GM21528 (cell line): ENCODE measurements at regions not wholly inside any gene's neighbourhood (a gene's known extent, or its start where the extent isn't known, plus 50 kb on each side); places are given as distances from the start of the nearest gene placed in this dataset.
"Not testable (repeated sequence)": the region's sequence is repeated elsewhere in the genome, so short reads cannot be mapped to it uniquely, and the experiment has no call there.

Experiments
- ATAC-seq: cut with Tn5 transposase; IDR thresholded peaks from one replicate; pipeline ENCODE4 v1.9.1; 2021; ENCODE audit warnings: mild to moderate bottlenecking, moderate library complexity; ENCODE audit not compliant: unreplicated experiment, low FRiP score

DNA sequence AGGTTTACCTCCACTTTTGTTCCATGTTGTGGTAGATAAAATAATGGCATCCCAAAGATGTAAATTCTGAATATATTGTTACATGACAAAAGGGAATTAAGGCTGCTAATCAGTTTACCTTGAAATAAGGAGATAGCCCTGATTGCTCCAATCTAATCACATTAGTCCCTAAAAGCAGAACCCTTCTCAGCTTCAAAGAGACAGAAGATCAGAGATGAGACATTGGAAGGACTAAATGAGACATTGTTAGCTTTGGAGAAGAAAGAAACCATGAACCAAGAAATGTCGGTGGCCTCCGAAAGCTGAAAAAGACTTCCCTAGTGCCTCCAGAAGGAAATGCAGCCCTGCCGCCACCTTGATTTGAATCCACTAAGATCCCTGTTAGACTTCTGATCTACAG lies 82.8 kb upstream of the PARP8 start:
- no peak for ATAC-seq

GRCh38 chr5:50588471-50588870 lies 78.0 kb upstream of the PARP8 start:
- not testable (repeated sequence) for ATAC-seq

DNA sequence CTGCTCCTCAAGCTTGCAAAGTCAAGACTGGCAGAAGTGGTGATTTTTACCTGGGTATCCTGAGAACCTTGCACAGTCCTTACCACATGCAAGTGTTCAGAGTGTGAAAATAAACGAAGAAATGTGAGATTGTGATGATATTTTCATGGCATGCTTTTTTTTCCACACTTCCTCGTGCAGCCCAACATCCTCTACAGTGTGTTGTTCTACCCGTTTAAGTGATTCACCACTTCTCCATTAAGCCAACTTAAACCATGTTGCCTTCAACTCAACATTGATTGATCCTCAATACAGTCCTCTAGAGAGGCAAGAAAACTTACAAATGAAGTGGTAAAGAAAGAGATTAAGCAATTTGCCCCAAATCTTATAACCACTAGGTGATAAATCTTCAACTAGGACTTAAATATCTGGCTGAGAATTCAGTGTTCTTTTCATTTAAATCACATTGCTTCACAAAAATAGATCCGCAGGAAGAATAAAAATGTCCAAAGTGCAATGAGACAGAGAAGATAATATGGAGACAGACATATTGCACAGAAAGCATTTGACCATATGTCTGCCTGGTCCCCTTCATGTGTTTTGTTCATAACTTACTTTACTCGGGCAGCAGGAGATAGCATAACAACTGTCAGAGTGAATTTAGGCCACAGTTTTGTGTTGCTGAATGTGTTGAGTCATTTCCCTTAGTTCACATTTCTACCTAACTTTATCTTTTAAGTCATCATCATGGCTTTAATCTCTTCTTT lies 75.8 kb upstream of the PARP8 start:
- not testable (repeated sequence) for ATAC-seq

DNA sequence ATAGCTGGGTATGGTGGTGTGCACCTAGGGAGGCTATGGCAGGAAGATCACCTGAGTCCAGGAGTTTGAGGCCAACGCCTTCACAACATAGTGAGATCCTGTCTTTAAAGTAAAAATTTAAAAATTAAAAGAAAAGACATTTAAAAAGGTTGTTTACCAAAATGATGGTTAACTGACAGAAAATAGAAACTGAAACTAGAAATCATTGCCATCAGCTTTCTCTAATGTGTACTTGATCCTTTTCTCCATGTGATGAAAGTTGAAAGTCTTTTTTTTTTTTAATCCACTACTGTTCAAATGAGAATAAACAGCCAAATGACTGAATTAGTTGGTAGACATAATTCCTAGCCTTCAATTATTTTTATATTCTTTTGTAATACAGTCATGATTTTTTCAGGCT lies 75.1 kb upstream of the PARP8 start:
- ATAC-seq, result not testable (repeated sequence)

DNA sequence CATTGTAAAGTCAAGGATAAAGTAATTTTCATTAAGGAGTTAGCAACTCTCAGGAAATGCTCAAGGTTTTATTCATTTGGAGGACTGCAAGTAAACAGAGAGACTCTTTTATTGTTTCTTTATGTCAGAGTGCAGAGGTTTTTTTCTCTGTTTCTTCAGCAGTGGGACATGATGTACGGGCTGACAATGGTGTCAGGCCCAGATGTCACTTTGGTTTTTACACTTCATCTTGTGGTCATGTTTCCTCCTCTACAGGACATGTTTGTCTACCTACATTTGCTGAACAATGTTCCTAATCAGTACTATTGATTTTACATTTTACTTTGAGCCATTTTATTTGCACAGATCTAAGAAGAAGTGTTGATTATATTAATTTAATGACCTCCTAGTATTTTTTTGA lies 72.8 kb upstream of the PARP8 start:
- no peak for ATAC-seq

- ATAC-seq, result no peak
These were observed 71.2 kb upstream of the PARP8 start for GRCh38 chr5:50595199-50595598.

DNA sequence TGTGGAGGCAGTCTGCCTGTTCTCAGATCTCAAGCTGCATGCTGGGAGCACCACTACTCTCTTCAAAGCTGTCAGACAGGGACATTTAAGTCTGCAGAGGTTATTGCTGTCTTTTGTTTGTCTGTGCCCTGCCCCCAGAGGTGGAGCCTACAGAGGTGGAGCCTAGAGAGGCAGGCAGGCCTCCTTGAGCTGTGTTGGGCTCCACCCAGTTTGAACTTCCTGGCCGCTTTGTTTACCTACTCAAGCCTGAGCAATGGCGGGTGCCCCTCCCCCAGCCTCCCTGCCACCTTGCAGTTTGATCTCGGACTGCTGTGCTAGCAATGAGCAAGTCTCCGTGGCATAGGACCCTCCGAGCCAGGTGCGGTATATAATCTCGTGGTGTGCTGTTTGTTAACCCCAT lies 64.9 kb upstream of the PARP8 start:
- not testable (repeated sequence) for ATAC-seq

DNA sequence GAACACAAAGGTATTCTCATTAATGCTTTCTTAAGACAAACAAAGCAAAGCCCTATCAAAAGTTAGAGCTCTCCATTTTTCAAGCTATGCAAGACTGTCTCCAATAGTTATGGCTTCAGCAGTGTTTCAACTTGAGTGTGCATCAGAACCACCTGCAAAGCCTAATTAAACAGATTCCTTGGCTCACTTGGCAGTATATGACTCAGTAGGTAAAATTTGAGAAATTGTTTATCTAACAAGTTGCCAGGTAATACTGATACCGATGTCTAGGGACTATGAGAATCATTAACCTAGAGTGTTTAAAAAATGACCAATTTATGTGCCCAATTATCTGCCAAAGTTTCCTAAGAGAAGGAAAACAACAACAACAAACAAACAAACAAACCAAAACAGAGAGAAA lies 60.3 kb upstream of the PARP8 start:
- no peak for ATAC-seq

DNA sequence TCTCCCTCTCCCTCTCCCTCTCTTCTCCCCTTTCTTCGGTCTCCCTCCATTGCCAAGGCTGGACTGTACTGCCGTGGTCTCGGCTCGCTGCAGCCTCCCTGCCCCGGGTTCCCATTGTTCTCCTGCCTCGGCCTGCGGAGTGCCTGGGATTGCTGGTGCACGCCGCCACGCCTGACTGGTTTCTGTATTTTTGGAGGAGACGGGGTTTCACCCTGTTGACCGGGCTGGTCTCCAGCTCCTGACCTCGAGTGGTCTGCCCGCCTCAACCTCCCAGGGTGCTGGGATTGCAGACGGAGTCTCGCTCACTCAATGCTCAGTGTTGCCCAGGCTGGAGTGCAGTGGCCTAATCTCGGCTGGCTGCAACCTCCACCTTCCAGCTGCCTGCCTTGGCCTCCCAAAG lies 59.0 kb upstream of the PARP8 start:
- not testable (repeated sequence) for ATAC-seq

- not testable (repeated sequence) for ATAC-seq
These were observed 58.3 kb upstream of the PARP8 start for GRCh38 chr5:50607953-50608705.

DNA sequence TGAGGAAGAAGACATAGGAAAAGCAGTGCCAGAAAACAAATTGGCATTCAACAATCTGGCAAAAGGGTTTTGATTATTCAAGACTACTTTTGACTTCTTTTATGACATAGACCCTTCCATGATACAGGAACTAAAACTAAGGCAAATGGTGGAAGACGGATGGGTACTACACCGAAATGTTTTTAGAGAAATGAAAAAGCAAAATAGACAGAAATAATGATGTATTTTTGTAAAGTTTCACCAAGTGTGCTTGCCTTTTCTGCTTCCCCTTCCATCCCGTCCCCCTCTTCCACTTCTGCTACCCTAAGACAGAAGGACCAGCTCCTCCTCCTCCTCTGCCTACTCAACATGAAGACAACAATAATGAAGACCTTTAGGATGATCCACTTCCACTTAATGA lies 53.4 kb upstream of the PARP8 start:
- ATAC-seq, result not testable (repeated sequence)
